Body of pancreas (tissue), 4 donors: ENCODE measurements at regions not wholly inside any gene's neighbourhood (a gene's known extent, or its start where the extent isn't known, plus 50 kb on each side); places are given as distances from the start of the nearest gene placed in this dataset.

Source experiments
- ATAC-seq: fragments of 150-250 bp; one replicate; pipeline ENCODE4 v1.9.1; 2016
- DNase-seq, 4 donors: peaks; one replicate each; pipeline ENCODE4 v3.0.0-alpha.2; 2019
- H3K27ac ChIP-seq, 4 donors: fragments of 200-600 bp; sonication (generic); 1 replicate in 3 of 4; 2 replicates in 1 of 4; pipeline versions ENCODE4 v1.5.1 to v1.6.1; 2016 to 2019; ENCODE audit warnings: mild to moderate bottlenecking in 1 of 4, mixed read lengths in 1 of 4, moderate library complexity in 1 of 4
- H3K27me3 ChIP-seq, 2 donors: fragments of 200-600 bp; sonication (generic); one replicate each; pipeline ENCODE4 v1.6.0; 2016; ENCODE audit warnings: mild to moderate bottlenecking in 1 of 2
- H3K36me3 ChIP-seq, 2 donors: fragments of 200-600 bp; sonication (generic); replicated peaks in 1 of 2; 2 replicates each; pipeline ENCODE4 v1.5.1; 2016; ENCODE audit warnings: low read depth in 2 of 2; ENCODE audit not compliant: insufficient read depth in 1 of 2
- H3K4me1 ChIP-seq: fragments of 200-600 bp; sonication (generic); one replicate; pipeline ENCODE4 v1.6.0; 2016
- H3K4me3 ChIP-seq, 2 donors: fragments of 200-600 bp; sonication (generic); 1 replicate in 1 of 2; 2 replicates in 1 of 2; pipeline ENCODE4 v1.5.1; 2016 to 2019
- H3K9me3 ChIP-seq, 3 donors: fragments of 200-600 bp; sonication (generic); 1 replicate in 2 of 3; 2 replicates in 1 of 3; pipeline ENCODE4 v1.5.1; 2016
- POLR2A ChIP-seq, 3 donors: fragments of 450-650 bp; IDR thresholded peaks; one replicate each; pipeline ENCODE4 v1.6.1; 2016; ENCODE audit warnings: antibody characterized with exemption in 3 of 3, mild to moderate bottlenecking in 2 of 3
- WGBS, 2 donors: methylation state at CpG; one replicate each; pipeline ENCODE4 v1.1.5; 2017; 5-methylcytosine and 5-hydroxymethylcytosine counted together
- intact Hi-C: fragments of 100-400 bp; cut with DNase I; formaldehyde crosslinking; loops from one replicate; pipeline ENCODE4 v1.15.1; 2023
- TF ChIP-seq, protein P1 (sequence below), 7 experiments: fragments of 450-650 bp in 4 of 7; fragments of 200-600 bp in 3 of 7; sonication (generic) in 3 of 7; IDR thresholded peaks; one replicate each; pipeline ENCODE4 v1.5.1; 2016 to 2019; ENCODE audit warnings: antibody characterized with exemption in 7 of 7

DNA sequence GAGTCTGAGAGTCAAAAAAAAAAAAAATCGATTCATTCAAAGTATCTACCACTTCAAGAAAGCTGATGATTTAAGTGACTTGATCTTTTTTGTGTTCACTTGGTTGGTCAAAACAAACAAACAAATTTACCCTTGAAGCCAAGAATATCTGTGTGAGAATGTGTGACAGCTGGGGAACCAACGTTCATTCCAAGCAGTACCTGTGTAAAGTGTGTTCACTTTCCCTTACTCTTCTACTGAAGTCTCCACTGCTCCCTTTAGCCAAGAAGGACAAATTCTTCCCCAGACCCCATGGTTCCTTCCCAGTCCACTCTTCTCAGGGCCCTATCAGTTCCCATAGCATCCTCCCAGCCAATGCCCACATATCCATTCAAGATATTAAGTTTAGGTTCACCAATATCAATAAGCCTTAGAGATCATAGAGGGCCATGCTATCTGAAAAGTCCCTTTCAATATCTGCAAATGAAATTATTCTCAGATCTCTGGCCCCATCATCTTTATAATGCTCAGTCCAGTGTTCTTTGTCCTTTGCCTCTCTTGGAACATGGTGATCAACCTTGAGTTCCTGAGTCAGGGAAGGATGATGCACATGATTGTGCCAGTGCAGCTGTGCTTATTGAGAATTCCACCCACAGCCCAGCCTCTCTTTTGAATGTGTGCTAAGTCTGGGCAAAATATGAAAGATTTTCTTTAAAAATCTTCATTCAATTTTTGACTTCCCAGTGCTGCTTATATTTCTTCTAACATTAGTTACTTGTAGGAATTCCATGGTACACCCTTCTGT is 82.8 kb upstream of the DTNA start:
- 66 to 76% methylated on average over 2 of the region's 2 CpGs for WGBS, 2 donors
- intact Hi-C loops = no loop called here

DNA sequence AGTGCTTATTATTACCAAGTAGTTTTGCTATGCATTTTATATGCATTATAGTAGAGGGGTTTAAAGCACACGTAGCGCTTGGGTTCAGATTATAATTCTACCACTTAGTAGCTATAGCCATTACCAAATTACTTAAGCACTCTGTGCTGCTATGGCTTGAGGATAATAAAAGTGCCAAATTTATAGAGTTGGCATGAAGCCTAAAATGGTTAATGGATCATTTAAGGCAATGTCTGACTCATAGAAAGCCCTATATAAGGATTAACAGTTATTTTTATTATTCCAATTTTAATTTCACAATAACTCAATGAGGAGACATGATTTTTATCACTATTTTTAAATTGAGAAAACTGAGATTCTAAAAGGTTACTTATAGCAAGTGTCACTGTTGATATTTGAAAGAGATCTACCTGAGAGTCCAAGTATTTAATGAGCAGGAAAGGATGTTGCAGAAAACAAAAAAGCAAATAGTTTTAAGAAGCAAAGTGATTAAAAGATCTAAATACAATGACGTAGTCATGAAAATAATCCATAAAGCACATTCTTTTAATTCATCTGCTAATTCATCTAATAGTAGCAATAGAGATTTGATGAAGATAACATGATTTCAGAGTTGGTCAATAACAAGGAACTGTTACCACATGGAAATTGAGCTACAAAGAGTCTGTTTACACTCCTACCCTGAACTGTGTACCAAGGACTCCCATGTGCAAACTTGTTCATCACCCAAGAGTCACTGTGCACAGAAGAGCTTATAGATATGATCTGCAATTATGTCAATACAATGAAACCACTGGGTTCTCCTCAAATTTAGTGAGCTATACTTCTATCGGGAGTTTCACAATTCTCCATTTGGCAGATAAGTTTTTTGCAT is 78.8 kb upstream of the DTNA start:
- TF ChIP-seq POLR2A (IDR thresholded peaks at IDR 0.05) = no peak
- TF ChIP-seq, protein P1, sequence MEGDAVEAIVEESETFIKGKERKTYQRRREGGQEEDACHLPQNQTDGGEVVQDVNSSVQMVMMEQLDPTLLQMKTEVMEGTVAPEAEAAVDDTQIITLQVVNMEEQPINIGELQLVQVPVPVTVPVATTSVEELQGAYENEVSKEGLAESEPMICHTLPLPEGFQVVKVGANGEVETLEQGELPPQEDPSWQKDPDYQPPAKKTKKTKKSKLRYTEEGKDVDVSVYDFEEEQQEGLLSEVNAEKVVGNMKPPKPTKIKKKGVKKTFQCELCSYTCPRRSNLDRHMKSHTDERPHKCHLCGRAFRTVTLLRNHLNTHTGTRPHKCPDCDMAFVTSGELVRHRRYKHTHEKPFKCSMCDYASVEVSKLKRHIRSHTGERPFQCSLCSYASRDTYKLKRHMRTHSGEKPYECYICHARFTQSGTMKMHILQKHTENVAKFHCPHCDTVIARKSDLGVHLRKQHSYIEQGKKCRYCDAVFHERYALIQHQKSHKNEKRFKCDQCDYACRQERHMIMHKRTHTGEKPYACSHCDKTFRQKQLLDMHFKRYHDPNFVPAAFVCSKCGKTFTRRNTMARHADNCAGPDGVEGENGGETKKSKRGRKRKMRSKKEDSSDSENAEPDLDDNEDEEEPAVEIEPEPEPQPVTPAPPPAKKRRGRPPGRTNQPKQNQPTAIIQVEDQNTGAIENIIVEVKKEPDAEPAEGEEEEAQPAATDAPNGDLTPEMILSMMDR (IDR thresholded peaks at IDR 0.05) = no peak
- DNase-seq = no peak
- intact Hi-C loops = no loop called here
- no peak overlapping the region for H3K27ac ChIP-seq
- no peaks in the 10 kb centered on the region for H3K9me3 ChIP-seq
- WGBS, 2 donors = 81 to 91% methylated on average over 4 of the region's 4 CpGs
- no peak for ATAC-seq
- H3K36me3 ChIP-seq = no peaks in the 10 kb centered on the region
- peaks cover 14% of the 10 kb centered on the region for H3K4me1 ChIP-seq
- no peak overlapping the region for H3K4me3 ChIP-seq
- H3K27me3 ChIP-seq = no peaks in the 10 kb centered on the region

More for the DNA sequence above, 82.8 kb upstream of the DTNA start:
- H3K4me3 ChIP-seq = no peak overlapping the region
- ATAC-seq (no peak), DNase-seq (peak in 1 of 4 donors; percentile 11)
- peaks cover 20% of the 10 kb centered on the region for H3K4me1 ChIP-seq
- H3K27me3 ChIP-seq = no peaks in the 10 kb centered on the region
- no peak overlapping the region for H3K27ac ChIP-seq
- TF ChIP-seq, protein P1 (IDR thresholded peaks at IDR 0.05) = no peak
- TF ChIP-seq POLR2A (IDR thresholded peaks at IDR 0.05) = no peak
- H3K36me3 ChIP-seq = no peaks in the 10 kb centered on the region
- no peaks in the 10 kb centered on the region for H3K9me3 ChIP-seq

DNA sequence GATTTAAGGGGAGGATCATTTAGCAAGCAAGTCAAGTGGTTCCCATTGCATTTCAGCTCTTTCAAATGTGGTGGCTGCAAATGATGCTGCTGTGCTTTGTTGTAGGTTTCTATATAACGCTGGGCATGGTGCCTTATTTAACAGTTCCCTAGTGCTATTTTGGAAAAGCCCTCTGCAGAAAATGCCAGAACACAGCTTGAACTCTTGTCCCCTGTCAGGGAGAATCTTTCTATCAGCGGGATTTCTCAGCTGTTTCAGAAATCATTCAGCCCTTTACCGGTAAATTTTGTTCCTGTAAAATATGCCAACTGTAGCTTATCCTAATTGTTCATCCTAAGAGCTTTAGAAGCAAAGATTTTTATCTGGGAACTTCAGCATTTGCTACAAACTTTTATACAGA is 77.8 kb upstream of the DTNA start:
- no peak for TF ChIP-seq POLR2A (IDR thresholded peaks at IDR 0.05)
- TF ChIP-seq, protein P1 (IDR thresholded peaks at IDR 0.05) = no peak
- intact Hi-C loops = no loop called here
- DNase-seq = no peak
- Histone ChIP-seq H3K27ac (no peak overlapping the region), H3K4me1 (peaks cover 4% of the 10 kb centered on the region), H3K4me3 (no peak overlapping the region), H3K27me3 (no peaks in the 10 kb centered on the region), H3K9me3 (no peaks in the 10 kb centered on the region), H3K36me3 (no peaks in the 10 kb centered on the region)
- no peak for ATAC-seq
- 73 to 84% methylated on average over 3 of the region's 3 CpGs for WGBS, 2 donors

DNA sequence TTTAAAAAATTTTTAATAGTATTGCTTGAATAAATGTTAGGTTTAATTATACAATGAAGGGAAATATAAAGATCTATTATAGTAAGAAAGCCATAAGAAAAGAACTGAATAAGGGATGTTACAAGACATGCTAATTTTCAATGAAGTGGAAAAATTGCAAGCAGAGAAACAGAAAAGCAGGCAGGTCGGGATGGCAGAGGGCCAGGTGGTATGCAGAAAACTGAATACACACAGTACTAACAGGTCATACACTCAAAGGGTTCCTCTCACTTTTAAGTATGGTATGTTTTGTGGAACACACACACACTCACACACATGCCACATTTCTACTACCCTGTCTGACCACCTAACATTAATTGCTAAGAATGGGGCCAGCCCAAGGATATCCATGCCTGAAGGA is 76.7 kb upstream of the DTNA start:
- Histone ChIP-seq H3K27me3 (no peaks in the 10 kb centered on the region), H3K4me1 (no peaks in the 10 kb centered on the region), H3K36me3 (no peaks in the 10 kb centered on the region), H3K4me3 (no peak overlapping the region), H3K27ac (no peak overlapping the region), H3K9me3 (no peaks in the 10 kb centered on the region)
- DNase-seq = peak in 1 of 4 donors; percentile 20
- TF ChIP-seq, protein P1 (IDR thresholded peaks at IDR 0.05) = no peak
- TF ChIP-seq POLR2A (IDR thresholded peaks at IDR 0.05) = no peak
- WGBS, 2 donors = 81 to 92% methylated on average over 1 of the region's 1 CpG
- intact Hi-C loops = no loop called here
- no peak for ATAC-seq
